Neural progenitor cell (in vitro differentiated cells): ENCODE measurements at regions not wholly inside any gene's neighbourhood (a gene's known extent, or its start where the extent isn't known, plus 50 kb on each side); places are given as distances from the start of the nearest gene placed in this dataset.

Source experiments
- EZH2phosphoT487 ChIP-seq: fragments of 200-600 bp; sonication (generic); IDR thresholded peaks from 2 replicates; pipeline ENCODE4 v1.6.1; 2017; ENCODE audit warnings: antibody characterized with exemption
- TF ChIP-seq, protein P1 (sequence below): fragments of 200-600 bp; sonication (generic); IDR thresholded peaks from 2 replicates; pipeline ENCODE4 v1.5.1; 2017; ENCODE audit warnings: antibody characterized with exemption, mild to moderate bottlenecking

DNA sequence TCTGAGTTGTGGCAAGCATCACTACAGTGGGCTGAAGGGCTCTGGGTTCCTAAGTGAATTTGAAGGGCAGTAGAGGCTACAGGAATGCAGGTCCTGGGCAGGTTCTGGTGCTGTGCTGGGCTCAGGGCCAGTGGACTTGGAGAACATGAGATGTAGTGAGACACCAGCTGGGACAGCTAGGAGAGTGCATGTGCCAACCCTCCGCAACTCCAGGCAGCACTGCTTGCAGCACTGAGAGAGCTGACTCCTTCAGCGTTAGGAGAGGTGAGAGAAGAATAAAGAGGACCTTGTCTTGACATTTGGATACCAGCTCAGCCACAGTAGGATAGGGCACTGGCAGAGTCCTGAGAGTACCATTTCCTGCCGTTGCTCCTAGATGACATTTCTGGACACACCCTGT, 739.9 kb upstream of the PRR20A start:
- TF ChIP-seq, protein P1, sequence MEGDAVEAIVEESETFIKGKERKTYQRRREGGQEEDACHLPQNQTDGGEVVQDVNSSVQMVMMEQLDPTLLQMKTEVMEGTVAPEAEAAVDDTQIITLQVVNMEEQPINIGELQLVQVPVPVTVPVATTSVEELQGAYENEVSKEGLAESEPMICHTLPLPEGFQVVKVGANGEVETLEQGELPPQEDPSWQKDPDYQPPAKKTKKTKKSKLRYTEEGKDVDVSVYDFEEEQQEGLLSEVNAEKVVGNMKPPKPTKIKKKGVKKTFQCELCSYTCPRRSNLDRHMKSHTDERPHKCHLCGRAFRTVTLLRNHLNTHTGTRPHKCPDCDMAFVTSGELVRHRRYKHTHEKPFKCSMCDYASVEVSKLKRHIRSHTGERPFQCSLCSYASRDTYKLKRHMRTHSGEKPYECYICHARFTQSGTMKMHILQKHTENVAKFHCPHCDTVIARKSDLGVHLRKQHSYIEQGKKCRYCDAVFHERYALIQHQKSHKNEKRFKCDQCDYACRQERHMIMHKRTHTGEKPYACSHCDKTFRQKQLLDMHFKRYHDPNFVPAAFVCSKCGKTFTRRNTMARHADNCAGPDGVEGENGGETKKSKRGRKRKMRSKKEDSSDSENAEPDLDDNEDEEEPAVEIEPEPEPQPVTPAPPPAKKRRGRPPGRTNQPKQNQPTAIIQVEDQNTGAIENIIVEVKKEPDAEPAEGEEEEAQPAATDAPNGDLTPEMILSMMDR: no peak
- no peak for TF ChIP-seq EZH2phosphoT487
